CD14-positive monocyte (primary cell): ENCODE measurements at regions not wholly inside any gene's neighbourhood (a gene's known extent, or its start where the extent isn't known, plus 50 kb on each side); places are given as distances from the start of the nearest gene placed in this dataset.

Experiments used
- DNase-seq, 3 donors: peaks; one replicate each; pipeline ENCODE4 v3.0.0-alpha.2; 2011 to 2022
- H2AFZ ChIP-seq: 2 replicates; pipeline ENCODE4 v1.6.0; 2012; ENCODE audit warnings: mild to moderate bottlenecking, low read depth, low read length, inconsistent platforms; ENCODE audit not compliant: insufficient read depth, poor library complexity, severe bottlenecking
- H3K27ac ChIP-seq, 2 donors: 1 replicate in 1 of 2; 2 replicates in 1 of 2; pipeline ENCODE4 v1.5.1; 2012 to 2013; ENCODE audit warnings: low read length in 2 of 2, control low read depth in 1 of 2, inconsistent platforms in 1 of 2, low read depth in 1 of 2, mild to moderate bottlenecking in 1 of 2
- H3K27me3 ChIP-seq, 2 donors: one replicate each; pipeline versions ENCODE4 v1.6.0 to v1.6.1; 2011 to 2013; ENCODE audit warnings: low read length in 2 of 2; ENCODE audit not compliant: control insufficient read depth in 2 of 2, insufficient read depth in 2 of 2
- H3K36me3 ChIP-seq, 2 donors: replicated peaks in 1 of 2; 1 replicate in 1 of 2; 2 replicates in 1 of 2; pipeline versions ENCODE4 v1.5.1 to v1.6.1; 2012 to 2013; ENCODE audit warnings: low read length in 2 of 2, control low read depth in 1 of 2, inconsistent platforms in 1 of 2, mild to moderate bottlenecking in 1 of 2; ENCODE audit not compliant: insufficient read depth in 2 of 2, control insufficient read depth in 1 of 2
- H3K4me1 ChIP-seq, 2 donors: 1 replicate in 1 of 2; 2 replicates in 1 of 2; pipeline versions ENCODE4 v1.5.1 to v1.6.1; 2012 to 2013; ENCODE audit warnings: low read length in 2 of 2, control low read depth in 1 of 2, inconsistent platforms in 1 of 2, mild to moderate bottlenecking in 1 of 2, moderate library complexity in 1 of 2; ENCODE audit not compliant: insufficient read depth in 2 of 2, control insufficient read depth in 1 of 2
- H3K4me2 ChIP-seq: replicated peaks from 2 replicates; pipeline ENCODE3; 2012; ENCODE audit warnings: low read length, moderate library complexity, mild to moderate bottlenecking; ENCODE audit not compliant: poor library complexity, severe bottlenecking; ENCODE audit errors: extremely low read depth
- H3K4me3 ChIP-seq, 3 experiments: fragments of 200-600 bp in 1 of 3; sonication (generic) in 1 of 3; replicated peaks in 1 of 3; 1 replicate in 2 of 3; 2 replicates in 1 of 3; pipeline ENCODE4 v1.5.1; 2011 to 2013; ENCODE audit warnings: low read length in 3 of 3, mild to moderate bottlenecking in 3 of 3, control low read depth in 2 of 3, low read depth in 2 of 3, inconsistent platforms in 1 of 3, moderate library complexity in 1 of 3
- H3K79me2 ChIP-seq: 2 replicates; pipeline ENCODE4 v1.6.0; 2012; ENCODE audit warnings: mild to moderate bottlenecking, control low read depth, inconsistent platforms, low read length, moderate library complexity; ENCODE audit not compliant: insufficient read depth
- H3K9ac ChIP-seq: 2 replicates; pipeline ENCODE4 v1.6.0; 2017; ENCODE audit warnings: low read length, mild to moderate bottlenecking; ENCODE audit not compliant: insufficient read depth, poor library complexity, severe bottlenecking
- H3K9me3 ChIP-seq, 2 donors: replicated peaks in 1 of 2; 1 replicate in 1 of 2; 2 replicates in 1 of 2; pipeline versions ENCODE4 v1.5.1 to v1.6.1; 2012 to 2013; ENCODE audit warnings: low read length in 2 of 2, control low read depth in 1 of 2; ENCODE audit not compliant: control insufficient read depth in 1 of 2, insufficient read depth in 1 of 2
- H4K20me1 ChIP-seq: 2 replicates; pipeline ENCODE4 v1.6.0; 2012; ENCODE audit warnings: mild to moderate bottlenecking, low read length, control low read depth, moderate library complexity; ENCODE audit not compliant: insufficient read depth
- H3K27ac Mint-ChIP-seq, 7 donors: one replicate each; pipeline ENCODE4 v1.8.0; 2020; ENCODE audit warnings: mild to moderate bottlenecking in 7 of 7, mixed read lengths in 7 of 7, moderate library complexity in 6 of 7, inconsistent platforms in 2 of 7
- H3K27me3 Mint-ChIP-seq, 3 donors: one replicate each; pipeline ENCODE4 v1.8.0; 2021 to 2022; ENCODE audit warnings: low read depth in 3 of 3, mild to moderate bottlenecking in 3 of 3, mixed read lengths in 3 of 3, moderate library complexity in 3 of 3, inconsistent platforms in 1 of 3
- H3K36me3 Mint-ChIP-seq, 2 donors: one replicate each; pipeline ENCODE4 v1.8.0; 2020; ENCODE audit warnings: mixed read lengths in 2 of 2, inconsistent platforms in 1 of 2, mild to moderate bottlenecking in 1 of 2
- H3K4me1 Mint-ChIP-seq: one replicate; pipeline ENCODE4 v1.8.0; 2020; ENCODE audit warnings: mild to moderate bottlenecking, mixed read lengths
- H3K4me3 Mint-ChIP-seq, 2 donors: one replicate each; pipeline ENCODE4 v1.8.0; 2020; ENCODE audit warnings: mild to moderate bottlenecking in 2 of 2, mixed read lengths in 2 of 2, moderate library complexity in 1 of 2
- H3K9me3 Mint-ChIP-seq, 7 donors: one replicate each; pipeline ENCODE4 v1.8.0; 2020 to 2022; ENCODE audit warnings: mixed read lengths in 7 of 7, mild to moderate bottlenecking in 6 of 7, moderate library complexity in 6 of 7, inconsistent platforms in 2 of 7
- WGBS: methylation state at CpG from one replicate; pipeline ENCODE4 v1.1.5; 2013; ENCODE audit warnings: missing lambda C conversion rate; ENCODE audit not compliant: insufficient coverage; 5-methylcytosine and 5-hydroxymethylcytosine counted together
- intact Hi-C, 2 donors: fragments of 100-400 bp; cut with micrococcal nuclease; formaldehyde crosslinking; loops; one replicate each; pipeline versions ENCODE4 v1.15.0 to v1.15.1; 2023
- TF ChIP-seq, protein P1 (sequence below): fragments of 200-600 bp; IDR thresholded peaks from one replicate; pipeline ENCODE4 v1.8.0; 2022; ENCODE audit warnings: antibody characterized with exemption, mild to moderate bottlenecking

DNA sequence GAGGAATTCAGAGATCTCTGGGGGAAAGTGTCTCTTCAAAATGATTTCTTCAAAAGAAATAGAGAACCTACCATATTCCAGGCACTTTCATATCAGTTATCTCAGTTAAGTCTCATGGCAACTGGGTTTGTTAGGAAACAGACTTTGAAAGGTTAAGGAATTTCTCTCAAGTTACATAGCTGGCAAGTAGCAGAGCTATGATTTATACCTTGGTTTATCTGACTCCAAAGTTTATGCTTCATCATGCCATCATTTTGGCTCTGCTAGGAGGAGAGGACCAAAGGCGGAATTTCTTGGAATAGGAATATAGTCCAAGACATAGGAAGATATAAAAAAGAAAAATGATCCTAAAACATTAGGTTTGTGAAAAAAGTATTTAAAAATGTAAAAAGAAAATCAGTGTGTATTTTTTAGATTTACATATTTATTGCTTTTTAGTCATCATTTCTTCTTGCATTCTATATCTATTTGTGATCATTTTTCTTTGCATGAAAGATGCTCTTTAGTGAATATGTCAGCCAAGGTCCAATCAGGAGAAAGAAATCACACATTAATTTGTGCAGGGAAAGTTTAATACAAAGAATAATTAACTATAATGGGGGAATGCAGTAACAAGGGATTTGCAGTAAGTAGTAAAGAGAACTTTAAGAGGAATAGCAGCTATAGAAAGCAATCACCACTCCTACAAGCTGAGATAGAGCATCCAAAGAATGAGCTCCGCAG is 199.1 kb upstream of the ZBED5 start:
- Histone ChIP-seq H3K4me3 (no peak overlapping the region), H3K36me3 (no peaks in the 10 kb centered on the region), H3K27ac (no peak overlapping the region), H3K4me1 (no peaks in the 10 kb centered on the region), H3K9ac (no peak overlapping the region), H4K20me1 (no peaks in the 10 kb centered on the region), H2AFZ (no peak overlapping the region), H3K4me2 (no peak overlapping the region), H3K9me3 (peaks cover 0 to 11% of the 10 kb centered on the region in 2 donors), H3K79me2 (no peaks in the 10 kb centered on the region), H3K27me3 (no peaks in the 10 kb centered on the region)
- Mint-ChIP-seq H3K27me3 (peaks cover 3 to 5% (median 5%) of the 10 kb centered on the region in 3 donors), H3K4me1 (no peaks in the 10 kb centered on the region), H3K9me3 (peaks cover 9 to 24% (median 14%) of the 10 kb centered on the region in 7 donors), H3K27ac (no peak overlapping the region), H3K36me3 (no peaks in the 10 kb centered on the region), H3K4me3 (no peak overlapping the region)
- DNase-seq = no peak
- TF ChIP-seq, protein P1, sequence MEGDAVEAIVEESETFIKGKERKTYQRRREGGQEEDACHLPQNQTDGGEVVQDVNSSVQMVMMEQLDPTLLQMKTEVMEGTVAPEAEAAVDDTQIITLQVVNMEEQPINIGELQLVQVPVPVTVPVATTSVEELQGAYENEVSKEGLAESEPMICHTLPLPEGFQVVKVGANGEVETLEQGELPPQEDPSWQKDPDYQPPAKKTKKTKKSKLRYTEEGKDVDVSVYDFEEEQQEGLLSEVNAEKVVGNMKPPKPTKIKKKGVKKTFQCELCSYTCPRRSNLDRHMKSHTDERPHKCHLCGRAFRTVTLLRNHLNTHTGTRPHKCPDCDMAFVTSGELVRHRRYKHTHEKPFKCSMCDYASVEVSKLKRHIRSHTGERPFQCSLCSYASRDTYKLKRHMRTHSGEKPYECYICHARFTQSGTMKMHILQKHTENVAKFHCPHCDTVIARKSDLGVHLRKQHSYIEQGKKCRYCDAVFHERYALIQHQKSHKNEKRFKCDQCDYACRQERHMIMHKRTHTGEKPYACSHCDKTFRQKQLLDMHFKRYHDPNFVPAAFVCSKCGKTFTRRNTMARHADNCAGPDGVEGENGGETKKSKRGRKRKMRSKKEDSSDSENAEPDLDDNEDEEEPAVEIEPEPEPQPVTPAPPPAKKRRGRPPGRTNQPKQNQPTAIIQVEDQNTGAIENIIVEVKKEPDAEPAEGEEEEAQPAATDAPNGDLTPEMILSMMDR = no peak
- intact Hi-C loops = no loop called here
- WGBS = 100% methylated on average over 1 of the region's 2 CpGs

DNA sequence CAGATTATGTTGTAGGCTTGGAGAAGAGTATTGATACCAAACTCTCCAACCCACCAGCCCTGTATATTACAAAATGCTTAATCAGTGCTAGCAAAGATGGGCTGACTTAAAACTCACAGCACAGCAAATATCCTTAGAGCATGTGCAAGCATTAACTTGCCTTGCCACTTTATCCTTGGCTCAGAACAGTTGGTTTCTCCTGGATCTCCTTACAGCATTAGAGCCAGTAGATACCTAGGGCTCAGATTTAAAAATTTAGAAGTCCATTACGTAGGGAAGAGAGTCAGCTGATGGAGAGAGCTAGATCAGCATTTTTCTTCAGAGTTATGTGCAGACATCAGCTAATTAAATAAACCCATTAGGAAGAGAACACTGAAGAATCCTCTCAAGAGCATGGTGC is 198.5 kb upstream of the ZBED5 start:
- no peak overlapping the region for H2AFZ ChIP-seq
- no peak overlapping the region for H3K9ac ChIP-seq
- Mint-ChIP-seq H3K27ac (no peak overlapping the region), H3K4me1 (no peaks in the 10 kb centered on the region), H3K36me3 (no peaks in the 10 kb centered on the region), H3K9me3 (peaks cover 9 to 25% (median 14%) of the 10 kb centered on the region in 7 donors), H3K27me3 (peaks cover 4 to 5% (median 5%) of the 10 kb centered on the region in 3 donors), H3K4me3 (no peak overlapping the region)
- no peak overlapping the region for H3K4me3 ChIP-seq
- no peaks in the 10 kb centered on the region for H3K36me3 ChIP-seq
- H3K4me2 ChIP-seq = no peak overlapping the region
- no peaks in the 10 kb centered on the region for H3K79me2 ChIP-seq
- no peaks in the 10 kb centered on the region for H3K27me3 ChIP-seq
- no peak for DNase-seq
- H3K4me1 ChIP-seq = no peaks in the 10 kb centered on the region
- H3K9me3 ChIP-seq = peaks cover 0 to 11% of the 10 kb centered on the region in 2 donors
- TF ChIP-seq, protein P1 = no peak
- intact Hi-C loops = no loop called here
- WGBS = no CpG with 5 or more reads among the region's 1 CpG
- H4K20me1 ChIP-seq = no peaks in the 10 kb centered on the region
- H3K27ac ChIP-seq = no peak overlapping the region
